Mesendoderm (in vitro differentiated cells): ENCODE measurements at regions not wholly inside any gene's neighbourhood (a gene's known extent, or its start where the extent isn't known, plus 50 kb on each side); places are given as distances from the start of the nearest gene placed in this dataset.

Experiments
- DNase-seq: peaks from one replicate; pipeline ENCODE4 v3.0.0; 2013
- H2AK5ac ChIP-seq: 2 replicates; pipeline ENCODE4 v1.6.1; 2013; ENCODE audit warnings: low read length, inconsistent platforms
- H2BK120ac ChIP-seq: 2 replicates; pipeline ENCODE4 v1.6.1; 2013; ENCODE audit warnings: low read depth, mild to moderate bottlenecking, low read length, moderate library complexity, mixed read lengths
- H2BK15ac ChIP-seq: replicated peaks from 2 replicates; pipeline ENCODE4 v1.6.1; 2013; ENCODE audit warnings: low read depth, mild to moderate bottlenecking, moderate library complexity
- H2BK5ac ChIP-seq: 2 replicates; pipeline ENCODE4 v1.6.1; 2013; ENCODE audit warnings: low read length, inconsistent platforms
- H3K18ac ChIP-seq: 2 replicates; pipeline ENCODE4 v1.6.1; 2013; ENCODE audit warnings: mild to moderate bottlenecking, low read length, mixed read lengths
- H3K23ac ChIP-seq: one replicate; pipeline ENCODE4 v1.6.1; 2013; ENCODE audit warnings: low read length
- H3K27ac ChIP-seq: 2 replicates; pipeline ENCODE4 v1.5.1; 2013; ENCODE audit warnings: low read depth, mild to moderate bottlenecking, inconsistent platforms, low read length, moderate library complexity
- H3K27me3 ChIP-seq: 2 replicates; pipeline ENCODE4 v1.6.1; 2013; ENCODE audit warnings: low read length, control low read depth, mild to moderate bottlenecking, inconsistent platforms; ENCODE audit not compliant: insufficient read depth, poor library complexity
- H3K36me3 ChIP-seq: 2 replicates; pipeline ENCODE4 v1.6.1; 2013; ENCODE audit warnings: low read length, inconsistent platforms; ENCODE audit not compliant: control insufficient read depth, insufficient read depth
- H3K4ac ChIP-seq: one replicate; pipeline ENCODE4 v1.6.1; 2013; ENCODE audit warnings: low read depth, mild to moderate bottlenecking, low read length, moderate library complexity
- H3K4me1 ChIP-seq: 2 replicates; pipeline ENCODE4 v1.6.1; 2013; ENCODE audit warnings: low read depth, low read length, inconsistent platforms; ENCODE audit not compliant: control insufficient read depth
- H3K4me2 ChIP-seq: 2 replicates; pipeline ENCODE4 v1.6.1; 2013; ENCODE audit warnings: low read length
- H3K4me3 ChIP-seq: 2 replicates; pipeline ENCODE4 v1.5.1; 2013; ENCODE audit warnings: mild to moderate bottlenecking, low read length
- H3K56ac ChIP-seq: one replicate; pipeline ENCODE4 v1.6.1; 2013; ENCODE audit warnings: low read length
- H3K79me1 ChIP-seq: 2 replicates; pipeline ENCODE4 v1.6.1; 2013; ENCODE audit warnings: low read length, inconsistent platforms
- H3K79me2 ChIP-seq: 2 replicates; pipeline ENCODE4 v1.6.1; 2013; ENCODE audit warnings: mild to moderate bottlenecking, low read length; ENCODE audit not compliant: control insufficient read depth, insufficient read depth
- H3K9ac ChIP-seq: 2 replicates; pipeline ENCODE4 v1.6.1; 2013; ENCODE audit warnings: low read length, inconsistent platforms
- H4K5ac ChIP-seq: one replicate; pipeline ENCODE4 v1.6.1; 2013; ENCODE audit warnings: low read length
- H4K8ac ChIP-seq: one replicate; pipeline ENCODE4 v1.6.1; 2013; ENCODE audit warnings: low read depth, mild to moderate bottlenecking, control low read depth, low read length, moderate library complexity
- WGBS: extraction: QIAGEN DNeasy Blood & Tissue Kit; methylation state at CpG from one replicate; pipeline ENCODE4 v1.1.7; 2013; ENCODE audit warnings: low lambda C conversion rate, missing lambda C conversion rate; ENCODE audit not compliant: insufficient coverage; ENCODE audit errors: extremely low coverage; 5-methylcytosine and 5-hydroxymethylcytosine counted together

DNA sequence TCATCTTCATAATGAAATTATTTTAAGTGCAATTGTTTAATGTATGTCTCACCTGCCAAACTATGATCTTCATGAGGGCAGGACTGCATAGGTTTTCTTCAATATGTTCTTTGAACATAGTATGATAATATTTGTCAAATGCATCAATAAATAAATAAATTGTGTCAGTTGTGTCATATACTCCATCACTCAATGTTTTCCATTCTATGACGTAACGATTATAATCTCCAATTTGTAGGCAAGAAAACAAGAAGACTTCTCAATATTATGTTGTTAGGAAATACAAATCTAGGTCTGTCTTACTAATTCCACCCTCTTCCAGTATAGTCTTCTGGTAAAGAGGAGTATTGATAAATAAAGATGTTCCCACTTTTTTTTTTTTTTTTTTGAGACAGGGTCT lies 858.1 kb downstream of the MAFB start:
- no CpG with 5 or more reads among the region's 2 CpGs for WGBS
- DNase-seq, result no peak
- H2BK5ac ChIP-seq, result no peak overlapping the region

DNA sequence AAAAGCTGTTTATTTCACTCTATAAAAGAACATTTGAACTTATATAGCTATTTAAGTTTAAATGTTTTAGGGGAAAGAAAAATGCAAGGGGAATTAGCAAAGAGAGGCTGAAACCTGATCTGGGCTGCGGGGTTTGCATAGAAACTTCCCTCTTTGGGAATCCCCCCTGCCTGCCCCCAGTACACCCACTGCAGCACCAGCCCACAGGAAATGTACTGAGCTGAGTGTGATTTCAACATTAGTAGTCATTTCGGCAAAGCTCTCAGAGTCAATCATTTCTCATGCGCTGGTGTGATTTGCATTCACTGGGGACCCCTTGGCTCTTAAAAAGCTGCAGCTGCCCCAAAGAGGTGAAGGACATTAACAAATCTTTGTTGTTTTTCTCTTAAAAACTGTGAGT lies 859.4 kb downstream of the MAFB start:
- WGBS, result no CpG with 5 or more reads among the region's 3 CpGs
- no peak overlapping the region for H2BK15ac ChIP-seq
- H3K9ac ChIP-seq, result no peak overlapping the region
- H3K27me3 ChIP-seq, result no peaks in the 10 kb centered on the region
- H2BK5ac ChIP-seq, result no peak overlapping the region
- H2AK5ac ChIP-seq, result no peak overlapping the region
- H3K79me2 ChIP-seq, result no peaks in the 10 kb centered on the region
- H3K23ac ChIP-seq, result no peak overlapping the region
- H3K4me3 ChIP-seq, result no peak overlapping the region
- no peak overlapping the region for H2BK120ac ChIP-seq
- H3K79me1 ChIP-seq, result no peaks in the 10 kb centered on the region
- no peak overlapping the region for H4K5ac ChIP-seq
- H3K4ac ChIP-seq, result no peak overlapping the region
- H3K56ac ChIP-seq, result no peak overlapping the region
- no peaks in the 10 kb centered on the region for H3K36me3 ChIP-seq
- no peak overlapping the region for H4K8ac ChIP-seq
- no peak for DNase-seq
- H3K4me1 ChIP-seq, result no peaks in the 10 kb centered on the region
- no peak overlapping the region for H3K4me2 ChIP-seq
- no peak overlapping the region for H3K18ac ChIP-seq
- no peak overlapping the region for H3K27ac ChIP-seq

More for the DNA sequence above, 858.1 kb downstream of the MAFB start:
- Histone ChIP-seq H3K79me1 (no peaks in the 10 kb centered on the region), H3K56ac (no peak overlapping the region), H3K27me3 (no peaks in the 10 kb centered on the region), H3K79me2 (no peaks in the 10 kb centered on the region), H3K36me3 (no peaks in the 10 kb centered on the region), H2AK5ac (no peak overlapping the region), H4K8ac (no peak overlapping the region), H3K4me1 (no peaks in the 10 kb centered on the region), H2BK120ac (no peak overlapping the region), H4K5ac (no peak overlapping the region), H3K4ac (no peak overlapping the region), H3K4me2 (no peak overlapping the region), H3K4me3 (no peak overlapping the region), H3K27ac (no peak overlapping the region), H3K18ac (no peak overlapping the region), H2BK15ac (no peak overlapping the region), H3K23ac (no peak overlapping the region), H3K9ac (no peak overlapping the region)

DNA sequence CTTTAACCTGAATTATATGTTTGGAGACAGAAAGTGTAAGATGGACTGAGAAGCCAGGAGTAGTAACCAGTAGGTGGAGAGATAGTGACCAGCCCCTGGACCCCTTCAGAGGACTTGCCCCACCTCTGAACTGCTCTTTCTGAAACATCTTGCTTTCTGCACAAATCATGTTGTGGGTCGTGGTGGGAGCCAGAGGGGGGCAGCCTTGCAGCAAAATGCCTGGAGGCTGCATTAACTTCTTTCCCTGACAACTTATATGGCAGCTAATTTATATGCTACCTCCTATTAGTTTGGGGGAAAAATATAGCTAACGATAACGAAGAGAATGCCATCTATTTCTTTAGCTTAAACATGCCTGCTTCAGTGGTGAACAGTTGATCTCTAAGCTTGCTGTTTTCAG lies 859.8 kb downstream of the MAFB start:
- Histone ChIP-seq H3K27ac (no peak overlapping the region), H2AK5ac (no peak overlapping the region), H3K79me2 (no peaks in the 10 kb centered on the region), H2BK15ac (no peak overlapping the region), H3K4me1 (no peaks in the 10 kb centered on the region), H3K18ac (no peak overlapping the region), H3K56ac (no peak overlapping the region), H3K79me1 (no peaks in the 10 kb centered on the region), H3K27me3 (no peaks in the 10 kb centered on the region), H3K4me2 (no peak overlapping the region), H2BK120ac (no peak overlapping the region), H3K4me3 (no peak overlapping the region), H3K23ac (no peak overlapping the region), H4K8ac (no peak overlapping the region), H2BK5ac (no peak overlapping the region), H4K5ac (no peak overlapping the region), H3K9ac (no peak overlapping the region), H3K4ac (no peak overlapping the region), H3K36me3 (no peaks in the 10 kb centered on the region)
- no CpG with 5 or more reads among the region's 3 CpGs for WGBS
- DNase-seq, result peak; percentile 53

DNA sequence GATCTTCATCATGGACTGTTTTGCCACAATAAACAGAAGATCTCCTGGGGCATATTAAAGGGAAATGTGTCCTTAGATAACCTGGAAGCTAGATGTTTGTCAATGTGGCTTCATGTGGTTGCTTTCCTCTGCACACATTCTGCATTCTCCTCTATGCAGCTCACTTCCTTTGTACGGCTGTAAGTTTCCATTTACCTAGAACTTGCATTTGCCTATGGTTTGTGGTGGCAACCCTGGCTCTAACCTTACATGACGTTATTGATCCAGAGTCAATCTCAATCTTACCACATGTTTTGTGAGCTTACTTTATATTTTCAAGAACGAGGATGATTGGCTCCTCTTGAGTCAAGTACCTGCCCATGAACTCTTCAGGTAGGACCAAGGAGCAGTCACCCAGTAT lies 863.1 kb downstream of the MAFB start:
- H3K79me2 ChIP-seq, result no peaks in the 10 kb centered on the region
- H3K27me3 ChIP-seq, result no peaks in the 10 kb centered on the region
- no peak overlapping the region for H2BK15ac ChIP-seq

DNA sequence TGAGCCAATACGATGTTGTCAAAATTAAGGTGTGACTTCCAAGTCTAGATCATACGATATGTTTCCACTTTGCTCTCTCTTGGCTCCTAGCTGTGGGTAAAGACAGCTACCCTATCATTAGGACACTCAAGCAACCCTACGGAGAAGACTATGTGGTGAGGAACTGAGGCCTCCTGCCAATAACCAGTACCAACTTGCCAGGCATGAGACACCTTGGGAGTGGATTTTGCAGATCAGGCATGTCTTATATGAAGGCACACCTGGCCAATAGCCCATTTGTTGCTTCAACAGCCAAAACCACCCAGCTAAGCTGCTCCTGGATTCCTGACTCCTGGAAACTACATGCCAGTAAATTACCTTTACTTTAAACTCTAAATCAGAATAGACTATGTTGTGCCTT lies 863.4 kb downstream of the DHX35 start:
- Histone ChIP-seq H3K27ac (no peak overlapping the region), H2BK5ac (no peak overlapping the region), H2BK120ac (no peak overlapping the region), H4K8ac (no peak overlapping the region), H3K4me2 (no peak overlapping the region), H3K36me3 (no peaks in the 10 kb centered on the region), H4K5ac (no peak overlapping the region), H3K56ac (no peak overlapping the region), H3K4me1 (no peaks in the 10 kb centered on the region), H3K18ac (no peak overlapping the region), H3K9ac (no peak overlapping the region), H3K79me2 (no peaks in the 10 kb centered on the region), H3K79me1 (no peaks in the 10 kb centered on the region), H3K4ac (no peak overlapping the region), H2BK15ac (no peak overlapping the region), H3K4me3 (no peak overlapping the region), H2AK5ac (no peak overlapping the region), H3K27me3 (no peaks in the 10 kb centered on the region), H3K23ac (no peak overlapping the region)
- DNase-seq, result no peak
- no CpG with 5 or more reads among the region's 3 CpGs for WGBS

More for the DNA sequence above, 863.1 kb downstream of the MAFB start:
- no peak overlapping the region for H3K18ac ChIP-seq
- H3K79me1 ChIP-seq, result no peaks in the 10 kb centered on the region
- no peak overlapping the region for H3K56ac ChIP-seq
- no peak overlapping the region for H3K23ac ChIP-seq
- no peak overlapping the region for H3K9ac ChIP-seq
- no CpG with 5 or more reads among the region's 3 CpGs for WGBS
- no peak for DNase-seq
- H3K27ac ChIP-seq, result no peak overlapping the region
- no peaks in the 10 kb centered on the region for H3K4me1 ChIP-seq
- H3K36me3 ChIP-seq, result no peaks in the 10 kb centered on the region
- H2AK5ac ChIP-seq, result no peak overlapping the region
- H4K5ac ChIP-seq, result no peak overlapping the region
- no peak overlapping the region for H3K4me3 ChIP-seq
- no peak overlapping the region for H3K4ac ChIP-seq
- H2BK120ac ChIP-seq, result no peak overlapping the region
- no peak overlapping the region for H2BK5ac ChIP-seq
- H3K4me2 ChIP-seq, result no peak overlapping the region
- no peak overlapping the region for H4K8ac ChIP-seq

DNA sequence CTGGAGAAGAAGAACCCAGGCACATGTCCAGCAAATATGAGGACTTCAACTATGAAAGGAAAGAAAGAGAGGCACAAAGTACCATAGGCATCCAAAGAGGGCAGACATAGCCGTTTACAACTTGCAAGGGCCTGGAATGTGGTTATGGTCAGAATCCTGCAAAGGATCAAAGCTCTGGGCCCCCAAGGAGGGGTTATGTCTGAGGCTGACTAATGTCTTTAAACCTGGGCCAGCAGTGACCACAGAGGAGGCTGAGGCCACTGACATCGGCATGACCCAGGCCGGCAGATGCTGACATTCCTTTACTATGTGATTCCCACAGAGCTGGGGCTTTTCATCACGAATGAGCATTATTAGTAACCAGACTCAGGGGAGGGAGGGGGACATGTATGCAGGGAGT lies 861.1 kb downstream of the DHX35 start:
- Histone ChIP-seq H3K36me3 (no peaks in the 10 kb centered on the region), H4K8ac (no peak overlapping the region), H2BK120ac (no peak overlapping the region), H3K18ac (no peak overlapping the region), H3K4me2 (no peak overlapping the region), H3K4me1 (no peaks in the 10 kb centered on the region), H3K79me2 (no peaks in the 10 kb centered on the region), H3K9ac (no peak overlapping the region), H2BK5ac (no peak overlapping the region), H3K4me3 (no peak overlapping the region), H3K27me3 (no peaks in the 10 kb centered on the region), H3K79me1 (no peaks in the 10 kb centered on the region), H3K23ac (no peak overlapping the region), H3K4ac (no peak overlapping the region), H4K5ac (no peak overlapping the region), H3K56ac (no peak overlapping the region), H3K27ac (no peak overlapping the region), H2AK5ac (no peak overlapping the region), H2BK15ac (no peak overlapping the region)
- DNase-seq, result no peak
- WGBS, result no CpG with 5 or more reads among the region's 4 CpGs
